ENCODE measurements at regions not wholly inside any gene's neighbourhood (a gene's known extent, or its start where the extent isn't known, plus 50 kb on each side); places are given as distances from the start of the nearest gene placed in this dataset.

- DNase-seq (ENCODE audit: low spot score): no peak
Measured at GRCh38 chr2:14533131-14533757, 99.3 kb upstream of the LRATD1 start.

GRCh38 chr2:14535156-14535555, 97.4 kb upstream of the LRATD1 start:
- DNase-seq (ENCODE audit: low spot score): no peak

- no peak for DNase-seq (ENCODE audit: low spot score)
Measured at GRCh38 chr2:14536976-14537375, 95.5 kb upstream of the LRATD1 start.

- no peak for DNase-seq (ENCODE audit: low spot score)
Measured at GRCh38 chr2:14540015-14540414, 92.5 kb upstream of the LRATD1 start.

GRCh38 chr2:14543284-14543683, 89.2 kb upstream of the LRATD1 start:
- DNase-seq (ENCODE audit: low spot score): no peak

- no peak for DNase-seq (ENCODE audit: low spot score)
Measured at GRCh38 chr2:14544247-14544646, 88.3 kb upstream of the LRATD1 start.

- DNase-seq (ENCODE audit: low spot score): no peak
Measured at GRCh38 chr2:14547830-14548229, 84.7 kb upstream of the LRATD1 start.

GRCh38 chr2:14550658-14551057, 81.9 kb upstream of the LRATD1 start:
- no peak for DNase-seq (ENCODE audit: low spot score)

GRCh38 chr2:14551069-14551468, 81.4 kb upstream of the LRATD1 start:
- no peak for DNase-seq (ENCODE audit: low spot score)

GRCh38 chr2:14552286-14552685, 80.2 kb upstream of the LRATD1 start:
- DNase-seq (ENCODE audit: low spot score): no peak

GRCh38 chr2:14552818-14553217, 79.7 kb upstream of the LRATD1 start:
- DNase-seq (ENCODE audit: low spot score): no peak

- no peak for DNase-seq (ENCODE audit: low spot score)
Measured at GRCh38 chr2:14554849-14555545, 77.5 kb upstream of the LRATD1 start.

- no peak for DNase-seq (ENCODE audit: low spot score)
Measured at GRCh38 chr2:14557111-14557510, 75.4 kb upstream of the LRATD1 start.

- no peak for DNase-seq (ENCODE audit: low spot score)
Measured at GRCh38 chr2:14557916-14558315, 74.6 kb upstream of the LRATD1 start.

GRCh38 chr2:14558335-14558919, 74.1 kb upstream of the LRATD1 start:
- no peak for DNase-seq (ENCODE audit: low spot score)

GRCh38 chr2:14560716-14561115, 71.8 kb upstream of the LRATD1 start:
- no peak for DNase-seq (ENCODE audit: low spot score)

- DNase-seq (ENCODE audit: low spot score): no peak
Measured at GRCh38 chr2:14563324-14563723, 69.2 kb upstream of the LRATD1 start.

- no peak for DNase-seq (ENCODE audit: low spot score)
Measured at GRCh38 chr2:14565666-14566065, 66.9 kb upstream of the LRATD1 start.

- no peak for DNase-seq (ENCODE audit: low spot score)
Measured at GRCh38 chr2:14567561-14567960, 65.0 kb upstream of the LRATD1 start.

GRCh38 chr2:14569294-14569693, 63.2 kb upstream of the LRATD1 start:
- no peak for DNase-seq (ENCODE audit: low spot score)

GRCh38 chr2:14572633-14573032, 59.9 kb upstream of the LRATD1 start:
- DNase-seq (ENCODE audit: low spot score): no peak

- DNase-seq (ENCODE audit: low spot score): no peak
Measured at GRCh38 chr2:14577843-14578242, 54.7 kb upstream of the LRATD1 start.
